C1 segment of cervical spinal cord (tissue), 14 donors: ENCODE measurements at regions not wholly inside any gene's neighbourhood (a gene's known extent, or its start where the extent isn't known, plus 50 kb on each side); places are given as distances from the start of the nearest gene placed in this dataset.

Experiments
- DNase-seq, 14 donors: peaks; one replicate each; lab custom pipeline; 2025; lab: John Stamatoyannopoulos, UW

DNA sequence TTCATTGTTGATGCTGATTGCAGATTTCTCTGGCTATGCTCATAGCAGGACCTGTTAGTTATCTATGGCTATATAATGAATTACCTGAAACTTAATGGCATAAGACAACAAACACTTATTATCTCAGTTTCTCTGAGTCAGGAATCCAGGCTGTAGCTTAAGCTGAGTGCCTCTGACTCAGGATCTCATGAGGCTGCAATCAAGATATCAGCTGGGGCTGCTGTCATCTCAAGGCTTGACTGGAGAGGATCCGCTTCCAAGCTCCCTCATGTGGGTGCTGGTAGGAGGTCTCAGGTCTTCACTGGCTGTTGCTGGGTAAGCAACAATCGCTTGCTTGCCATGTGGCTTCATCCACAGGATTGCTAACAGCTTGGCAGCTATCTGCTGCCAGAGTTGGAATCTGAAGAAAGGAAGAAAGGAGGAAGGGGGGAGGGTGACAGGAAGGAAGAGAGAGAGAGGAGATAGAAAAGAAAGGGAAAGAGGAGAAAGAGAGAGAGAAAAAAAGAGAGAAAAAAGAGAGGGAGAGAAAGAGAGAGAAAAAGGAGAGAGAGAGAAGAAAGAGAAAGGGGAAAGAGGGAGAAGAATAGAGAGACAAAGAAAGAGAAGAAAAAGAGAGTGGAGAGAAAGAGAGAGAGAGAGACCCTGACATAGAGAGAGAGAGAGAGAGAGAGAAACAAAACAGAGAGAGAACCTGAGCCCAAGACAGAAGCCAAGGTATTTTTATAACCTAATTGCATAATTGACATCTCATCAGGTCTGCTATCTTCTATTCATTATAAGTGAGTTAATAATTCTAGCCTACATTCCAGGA lies 579.0 kb upstream of the BTBD3 start:
- DNase-seq, result no peak

- DNase-seq, result no peak
These were observed 572.8 kb upstream of the BTBD3 start for GRCh38 chr20:11344939-11345338.

DNA sequence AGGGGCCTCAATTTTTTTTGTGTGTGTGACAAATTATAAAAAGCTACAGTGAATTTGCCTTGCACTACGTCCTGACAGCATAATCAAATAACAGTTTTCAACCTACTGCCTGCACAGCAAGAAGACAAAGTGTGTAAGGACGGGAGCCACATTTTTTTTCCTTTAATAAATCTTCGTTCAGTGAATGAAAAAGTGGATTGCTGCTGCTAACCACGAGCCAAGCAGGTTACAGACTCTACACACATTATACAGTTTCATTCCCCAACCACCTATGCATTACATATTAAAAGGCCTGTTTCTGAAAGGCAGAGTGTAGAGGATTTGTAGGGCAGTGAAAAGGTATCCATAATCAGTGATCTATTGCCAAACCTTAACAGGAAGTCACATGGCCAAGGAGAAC lies 570.0 kb upstream of the BTBD3 start:
- no peak for DNase-seq

DNA sequence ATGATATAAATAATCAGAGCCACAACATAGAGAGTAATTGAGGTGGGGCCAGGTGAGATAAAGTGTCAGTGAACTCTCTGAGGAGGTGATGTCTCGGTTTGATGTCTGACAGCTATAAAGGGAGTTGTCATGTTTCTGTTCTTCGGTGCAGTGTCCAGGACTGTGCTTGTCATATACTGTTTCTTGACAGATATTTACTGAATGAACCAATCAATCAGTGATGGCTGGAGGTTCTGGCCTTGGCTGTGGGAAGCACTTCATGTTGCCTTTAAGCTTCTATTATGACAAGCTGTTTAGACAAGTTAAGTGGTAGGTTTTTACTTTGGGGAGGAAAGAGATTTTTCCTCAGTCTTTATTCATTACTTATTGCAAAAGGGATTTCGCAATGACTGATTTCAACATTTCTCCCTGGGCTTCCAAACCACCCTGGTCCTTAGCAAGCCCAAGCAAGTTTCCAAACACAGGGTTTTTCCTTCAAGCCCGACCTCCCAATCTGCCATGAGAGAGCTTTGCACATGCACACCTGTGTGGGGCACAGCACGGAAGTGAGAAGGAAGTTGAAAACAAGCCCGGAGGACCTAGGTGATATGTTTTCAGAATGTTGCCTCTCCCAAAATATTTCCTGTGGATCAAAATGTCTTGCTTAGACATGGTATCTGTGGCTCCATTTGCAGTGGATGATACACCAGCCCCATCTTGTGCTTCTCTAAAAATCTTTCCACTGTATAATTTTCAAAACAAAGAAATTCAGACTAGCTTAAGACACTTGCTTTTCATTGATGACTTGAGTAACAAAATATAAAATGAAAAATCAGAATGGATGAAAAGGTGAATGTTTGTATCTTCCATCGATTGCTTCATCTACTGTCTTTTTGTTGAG lies 567.3 kb upstream of the BTBD3 start:
- DNase-seq, result no peak

GRCh38 chr20:11352041-11352440 lies 565.7 kb upstream of the BTBD3 start:
- no peak for DNase-seq

DNA sequence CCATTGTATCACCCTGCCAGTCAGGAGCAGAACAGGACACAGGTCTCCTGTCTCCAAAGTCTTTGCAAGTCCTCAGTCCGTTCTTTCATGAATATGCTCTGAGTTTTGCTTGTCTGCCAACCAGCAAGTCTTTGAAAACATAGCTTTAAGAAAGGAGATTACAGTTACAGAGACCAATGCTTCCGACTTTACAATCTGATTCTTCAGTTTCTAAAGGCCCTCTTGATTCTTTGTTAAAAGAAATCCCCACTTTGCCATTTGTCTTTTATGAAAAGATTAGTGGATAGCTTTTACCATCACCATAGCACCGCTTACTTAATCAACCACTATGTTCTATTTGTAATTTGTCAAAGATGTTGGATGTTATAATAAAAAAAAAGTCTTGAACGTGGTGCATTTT lies 562.8 kb upstream of the BTBD3 start:
- no peak for DNase-seq

- DNase-seq, result no peak
These were observed 562.3 kb upstream of the BTBD3 start for GRCh38 chr20:11355345-11355744.

- DNase-seq, result no peak
These were observed 561.6 kb upstream of the BTBD3 start for GRCh38 chr20:11356061-11356460.

DNA sequence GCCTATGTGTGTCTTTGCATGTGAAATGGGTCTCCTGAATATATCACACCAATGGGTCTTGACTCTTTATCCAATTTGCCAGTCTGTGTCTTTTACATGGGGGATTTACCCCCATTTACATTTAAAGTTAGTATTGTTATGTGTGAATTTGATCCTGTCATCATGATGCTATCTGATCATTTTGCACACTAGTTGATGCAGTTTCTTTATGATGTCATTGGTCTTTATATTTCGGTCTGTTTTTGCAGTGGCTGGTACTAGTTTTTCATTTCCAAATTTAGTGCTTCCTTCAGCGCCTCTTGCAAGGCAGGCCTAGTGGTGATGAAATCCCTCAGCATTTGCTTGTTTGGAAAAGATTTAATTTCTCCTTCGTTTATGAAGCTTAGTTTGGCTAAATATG lies 555.2 kb upstream of the BTBD3 start:
- DNase-seq, result no peak

DNA sequence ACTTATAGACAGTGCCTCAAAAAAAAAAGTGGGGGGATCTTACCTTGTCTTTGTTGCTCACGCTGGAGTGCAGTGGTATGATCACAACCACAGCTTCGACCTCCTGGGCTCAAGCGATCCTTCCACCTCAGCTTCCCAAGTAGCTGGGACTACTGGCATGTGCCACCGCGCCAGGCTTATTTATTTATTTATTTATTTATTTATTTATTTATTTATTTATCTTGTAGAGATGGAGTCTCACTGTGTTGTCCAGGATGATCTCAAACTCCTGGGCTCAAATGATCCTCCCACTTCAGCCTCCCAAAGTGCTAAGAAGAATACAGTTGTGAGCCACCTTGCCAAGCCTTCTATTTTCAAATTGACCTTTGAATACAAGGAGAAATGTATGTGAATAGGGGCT lies 553.0 kb upstream of the BTBD3 start:
- no peak for DNase-seq

DNA sequence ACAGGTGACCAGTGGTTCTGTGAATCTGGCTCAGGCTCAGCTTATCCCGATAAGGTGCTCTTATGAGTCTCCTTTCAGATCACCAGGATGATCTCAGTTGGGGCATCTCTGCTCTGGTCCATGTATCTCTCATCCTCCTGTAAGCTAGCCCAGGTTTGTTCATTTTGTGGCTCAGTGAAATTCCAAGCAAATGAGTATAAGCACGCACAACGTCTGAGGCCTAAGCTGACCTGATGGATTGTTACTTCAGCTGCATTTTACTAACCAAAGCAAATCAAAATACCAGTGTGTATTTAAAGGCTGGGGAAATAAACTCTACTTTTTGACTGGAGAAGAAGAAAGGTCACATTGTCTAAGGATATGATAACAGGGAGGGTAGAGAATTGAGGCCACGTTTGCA lies 551.0 kb upstream of the BTBD3 start:
- no peak for DNase-seq

DNA sequence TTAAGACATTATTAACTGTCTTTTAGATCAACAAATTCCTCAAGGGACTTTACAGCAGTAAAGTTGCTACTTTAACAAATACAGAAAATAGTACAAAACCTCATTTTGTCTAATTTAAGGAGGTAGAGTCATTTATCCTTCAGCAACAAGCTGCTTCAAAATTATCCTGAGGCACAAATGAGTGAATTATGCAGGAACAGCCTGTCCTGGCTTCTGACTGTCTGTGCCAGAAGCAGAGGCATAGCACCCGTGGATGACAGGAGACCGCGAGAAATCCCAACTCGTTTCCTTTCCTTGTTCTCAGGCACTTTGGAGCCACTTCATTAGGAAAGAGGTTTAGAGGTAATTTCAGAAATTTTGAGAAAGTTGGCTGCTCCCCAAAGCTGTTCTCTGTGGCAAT lies 549.2 kb upstream of the BTBD3 start:
- no peak for DNase-seq

DNA sequence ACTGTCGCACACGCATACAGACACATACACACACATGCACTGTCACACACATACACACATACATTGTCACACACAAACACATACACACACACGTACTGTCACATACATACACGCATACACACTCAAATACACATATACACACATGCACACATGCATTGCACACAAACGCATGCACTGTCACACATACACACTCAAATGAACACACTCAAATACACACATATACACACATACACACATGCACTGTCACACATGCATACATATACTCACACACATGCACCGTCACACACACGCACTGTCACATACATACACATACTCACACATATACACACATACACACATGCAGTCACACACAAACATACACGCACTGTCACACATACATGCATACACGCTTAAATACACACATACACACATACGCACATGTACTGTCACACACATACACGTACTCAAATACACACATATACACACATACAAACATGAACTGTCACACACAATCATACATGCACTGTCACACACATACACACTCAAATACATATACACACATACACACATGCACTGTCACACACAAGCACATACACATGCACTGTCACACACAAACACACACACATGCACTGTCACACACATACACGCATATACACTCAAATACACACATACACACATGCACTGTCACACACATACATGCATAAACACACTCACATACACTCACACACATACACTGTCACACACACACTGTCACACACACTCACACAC lies 548.6 kb upstream of the BTBD3 start:
- DNase-seq, result no peak

- DNase-seq, result no peak
These were observed 545.9 kb upstream of the BTBD3 start for GRCh38 chr20:11371831-11372230.

GRCh38 chr20:11372876-11373790 lies 544.6 kb upstream of the BTBD3 start:
- peak in 3 of 14 donors; percentile 8 to 34 (median 32) for DNase-seq

DNA sequence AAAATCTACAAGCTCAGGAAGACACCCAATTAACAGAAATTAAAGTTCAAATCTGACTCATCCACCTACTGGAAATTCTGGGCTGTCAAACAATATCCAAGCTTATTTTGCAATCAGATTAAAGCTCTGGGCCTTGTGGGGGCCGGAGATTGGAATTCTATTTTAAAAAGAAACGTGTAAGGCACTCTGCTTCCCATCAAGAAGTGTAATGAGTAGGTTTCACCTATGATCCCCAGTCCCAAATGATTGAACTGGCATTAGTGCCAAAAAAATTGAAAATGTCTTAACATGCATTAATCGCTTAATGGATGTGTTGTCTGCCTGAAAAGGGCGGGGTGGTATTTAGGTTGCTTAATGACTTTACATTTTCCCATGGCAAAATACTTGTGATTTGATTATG lies 542.4 kb upstream of the BTBD3 start:
- no peak for DNase-seq

DNA sequence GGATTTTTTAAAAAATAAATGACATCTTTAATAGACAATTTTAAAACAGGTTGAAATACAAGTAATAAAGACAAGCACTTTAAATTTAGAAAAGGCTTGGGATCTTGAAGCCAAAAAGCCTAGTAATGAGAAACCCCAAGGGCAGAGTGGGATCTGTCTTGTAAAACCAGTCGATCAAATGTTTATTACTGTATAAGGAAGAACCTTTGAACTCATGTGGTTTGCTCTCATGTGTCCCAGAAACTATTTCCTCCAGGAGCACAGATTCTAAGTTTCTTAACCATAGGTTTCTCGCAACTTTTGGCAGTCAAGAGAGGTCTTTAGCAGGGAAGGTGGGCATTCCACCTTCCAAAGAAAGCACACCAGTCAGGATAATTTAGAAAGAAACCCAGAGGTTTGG lies 541.7 kb upstream of the BTBD3 start:
- DNase-seq, result no peak

DNA sequence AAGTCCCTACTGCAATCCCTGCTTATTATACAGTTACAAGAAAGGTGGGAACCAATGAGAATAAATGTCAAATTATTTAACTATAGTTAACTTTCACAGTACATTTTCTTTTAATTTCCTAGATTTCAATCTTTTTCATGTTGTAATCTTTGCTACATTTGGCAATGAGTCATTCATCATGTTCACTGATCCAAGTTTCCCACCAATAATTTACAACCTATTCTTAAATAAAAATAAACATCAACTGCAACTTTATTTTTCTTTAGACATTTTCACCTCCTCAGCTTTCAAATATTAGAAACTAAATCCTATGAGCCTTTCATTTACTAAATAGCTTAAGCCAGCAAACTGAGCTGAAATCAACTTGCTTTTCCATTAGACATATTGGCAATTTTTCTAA lies 541.3 kb upstream of the BTBD3 start:
- DNase-seq, result no peak

DNA sequence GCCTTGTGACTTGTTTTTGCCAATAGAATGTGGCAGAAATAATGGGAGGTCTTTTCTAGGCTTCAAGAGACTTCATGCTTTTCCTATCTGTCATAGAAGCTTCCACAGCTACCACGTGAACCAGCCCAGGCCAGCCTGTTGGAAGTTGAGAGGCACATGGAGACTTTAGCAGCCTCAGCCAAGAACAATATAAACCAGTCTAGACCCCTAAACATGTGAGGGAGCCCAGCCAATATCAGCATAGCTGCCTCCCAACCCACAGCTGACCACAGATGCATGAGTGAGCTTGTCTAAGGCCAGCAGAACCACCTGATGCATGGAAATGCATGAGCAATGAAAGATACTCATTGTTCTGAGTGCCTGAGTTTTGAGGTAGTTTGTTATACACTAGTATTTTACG lies 540.7 kb upstream of the BTBD3 start:
- no peak for DNase-seq

GRCh38 chr20:11377761-11378160 lies 539.9 kb upstream of the BTBD3 start:
- DNase-seq, result no peak

DNA sequence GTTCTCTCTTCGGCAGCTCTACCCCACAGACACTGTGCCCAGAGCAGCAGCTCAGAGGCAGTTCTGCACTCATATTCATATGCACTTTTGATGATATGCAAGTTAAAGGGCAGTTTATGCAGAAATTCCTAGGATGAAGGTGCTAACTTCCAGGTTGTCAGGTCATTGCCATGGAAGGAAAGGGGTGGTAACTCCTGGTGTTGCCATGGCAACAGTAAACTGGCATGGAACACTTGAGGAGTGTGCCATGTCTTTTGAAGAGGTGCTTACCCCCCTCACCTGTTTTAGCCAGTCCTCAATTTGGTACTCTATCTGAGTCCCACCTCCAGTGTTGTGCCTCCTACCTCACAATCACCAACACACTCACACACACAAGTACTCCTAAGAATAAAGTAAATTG lies 539.4 kb upstream of the BTBD3 start:
- no peak for DNase-seq
